ENCODE measurements at regions not wholly inside any gene's neighbourhood (a gene's known extent, or its start where the extent isn't known, plus 50 kb on each side); places are given as distances from the start of the nearest gene placed in this dataset.

DNA sequence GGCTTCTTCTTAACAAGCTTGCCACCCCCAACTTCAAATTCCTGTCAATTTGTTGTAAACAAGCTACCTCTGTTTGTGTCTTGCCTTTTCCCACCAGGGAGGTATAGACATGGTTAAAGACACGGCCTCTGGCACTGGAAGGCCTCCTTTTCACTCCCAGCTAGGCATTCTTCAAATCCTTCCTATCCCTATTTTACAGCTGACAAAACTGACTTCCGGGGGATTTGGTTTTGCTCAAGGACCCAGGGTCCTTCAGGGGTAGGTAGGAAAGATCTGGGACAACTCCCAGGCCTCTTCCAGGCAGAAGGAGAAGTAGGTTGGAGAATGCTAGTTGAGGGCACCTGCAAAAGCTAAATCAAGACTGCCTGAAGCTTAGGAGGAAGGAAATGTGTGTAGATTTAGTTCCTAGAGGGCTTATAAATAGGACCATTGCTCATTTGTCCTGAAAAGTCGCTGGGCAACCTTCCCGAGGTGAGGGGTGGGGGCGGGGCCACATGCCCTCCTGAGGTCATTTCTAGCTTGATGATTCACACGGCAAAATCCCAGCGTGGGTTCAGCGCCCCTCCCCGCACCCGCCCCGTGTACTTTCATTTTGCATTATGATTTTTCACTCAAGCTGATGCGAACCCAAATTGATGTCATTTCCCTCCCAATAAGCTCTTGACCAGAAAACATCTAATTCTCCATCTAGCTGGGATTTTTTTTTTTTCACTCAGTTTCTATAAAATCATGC is 365.5 kb downstream of the SHQ1 start:
- Histone ChIP-seq H2AFZ (ENCODE audit: low read depth, low read length) (peak overlapping the region; percentile 36), H3K27me3 (ENCODE audit: control insufficient read depth in 2 of 2, insufficient read depth in 2 of 2, low read length in 2 of 2) (no peaks in the 10 kb centered on the region), H4K20me1 (replicated peaks; ENCODE audit: control insufficient read depth, extremely low read depth, insufficient read depth, low read length) (no peaks in the 10 kb centered on the region), H3K4me3 (replicated peaks in 1 of 3; ENCODE audit: insufficient read depth in 1 of 3, low read depth in 1 of 3, low read length in 3 of 3) (peak overlapping the region; percentile 24 to 73 (median 62)), H3K27ac (ENCODE audit: insufficient read depth, low read depth, low read length) (peak overlapping the region; percentile 44), H3K36me3 (ENCODE audit: control insufficient read depth in 2 of 2, extremely low read depth in 1 of 2, insufficient read depth in 2 of 2, low read length in 2 of 2) (no peaks in the 10 kb centered on the region), H3K9ac (replicated peaks; ENCODE audit: extremely low read depth, insufficient read depth, low read length) (peak overlapping the region; percentile 68), H3K4me1 (ENCODE audit: control insufficient read depth, extremely low read depth, insufficient read depth, low read length) (peaks cover 15% of the 10 kb centered on the region), H3K4me2 (ENCODE audit: insufficient read depth, low read length) (peak overlapping the region; percentile 72), H3K9me1 (replicated peaks; ENCODE audit: control insufficient read depth, extremely low read depth, insufficient read depth, low read length) (no peaks in the 10 kb centered on the region), H3K79me2 (ENCODE audit: control insufficient read depth, insufficient read depth, low read length) (no peaks in the 10 kb centered on the region), H3K9me3 (replicated peaks; ENCODE audit: control insufficient read depth, insufficient read depth, low read length) (no peaks in the 10 kb centered on the region)
- DNase-seq (ENCODE audit: low read depth, low spot score), result peak; percentile 87
- intact Hi-C loops (cut with micrococcal nuclease) (loop anchor here (1.0 to 10.0 kb wide), 3 partner anchors 35 to 342 kb away; no protein-coding TSS in a partner anchor), dilution Hi-C loops (cut with MboI; ENCODE audit: extremely low pct_ligation_motif_present, low sequenced_read_pairs) (no loop called here)
- TF ChIP-seq GATA2 (IDR thresholded peaks at IDR 0.05; ENCODE audit: insufficient read depth, insufficient read length, low read depth, low read length) (no peak), POLR2AphosphoS5 (IDR thresholded peaks at IDR 0.05; ENCODE audit: insufficient read depth, low read depth, low read length) (peak; percentile 56), MAX (IDR thresholded peaks at IDR 0.05; ENCODE audit: insufficient read depth, insufficient read length) (no peak), FOS (IDR thresholded peaks at IDR 0.05; ENCODE audit: borderline replicate concordance, insufficient read depth, low read length) (peak; percentile 70), JUN (IDR thresholded peaks at IDR 0.05; ENCODE audit: borderline replicate concordance, insufficient read depth, insufficient read length, low read depth) (peak; percentile 80)
- TF ChIP-seq, protein P1, sequence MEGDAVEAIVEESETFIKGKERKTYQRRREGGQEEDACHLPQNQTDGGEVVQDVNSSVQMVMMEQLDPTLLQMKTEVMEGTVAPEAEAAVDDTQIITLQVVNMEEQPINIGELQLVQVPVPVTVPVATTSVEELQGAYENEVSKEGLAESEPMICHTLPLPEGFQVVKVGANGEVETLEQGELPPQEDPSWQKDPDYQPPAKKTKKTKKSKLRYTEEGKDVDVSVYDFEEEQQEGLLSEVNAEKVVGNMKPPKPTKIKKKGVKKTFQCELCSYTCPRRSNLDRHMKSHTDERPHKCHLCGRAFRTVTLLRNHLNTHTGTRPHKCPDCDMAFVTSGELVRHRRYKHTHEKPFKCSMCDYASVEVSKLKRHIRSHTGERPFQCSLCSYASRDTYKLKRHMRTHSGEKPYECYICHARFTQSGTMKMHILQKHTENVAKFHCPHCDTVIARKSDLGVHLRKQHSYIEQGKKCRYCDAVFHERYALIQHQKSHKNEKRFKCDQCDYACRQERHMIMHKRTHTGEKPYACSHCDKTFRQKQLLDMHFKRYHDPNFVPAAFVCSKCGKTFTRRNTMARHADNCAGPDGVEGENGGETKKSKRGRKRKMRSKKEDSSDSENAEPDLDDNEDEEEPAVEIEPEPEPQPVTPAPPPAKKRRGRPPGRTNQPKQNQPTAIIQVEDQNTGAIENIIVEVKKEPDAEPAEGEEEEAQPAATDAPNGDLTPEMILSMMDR (IDR thresholded peaks at IDR 0.05; ENCODE audit: extremely low read depth in 1 of 2, insufficient read depth in 1 of 2, low read depth in 1 of 2, low read length in 2 of 2), result no peak
- CTCF ChIA-PET, result interaction anchor here (0.6 to 1.5 kb wide), 8 partner anchors 11 to 527 kb away, joined by 3 to 7 read pairs (median 4); no protein-coding TSS in a partner anchor
- POLR2A ChIA-PET, result interaction anchor here (0.7 kb wide), 1 partner anchor 1030 kb away, joined by 3 read pairs; no protein-coding TSS in a partner anchor
- TSS peak; percentile 40 for BruUV-seq (replicated peaks)
- peak; percentile 93 for FAIRE-seq

Data from endothelial cell of umbilical vein (primary cell).